ENCODE measurements at regions not wholly inside any gene's neighbourhood (a gene's known extent, or its start where the extent isn't known, plus 50 kb on each side); places are given as distances from the start of the nearest gene placed in this dataset.

DNA sequence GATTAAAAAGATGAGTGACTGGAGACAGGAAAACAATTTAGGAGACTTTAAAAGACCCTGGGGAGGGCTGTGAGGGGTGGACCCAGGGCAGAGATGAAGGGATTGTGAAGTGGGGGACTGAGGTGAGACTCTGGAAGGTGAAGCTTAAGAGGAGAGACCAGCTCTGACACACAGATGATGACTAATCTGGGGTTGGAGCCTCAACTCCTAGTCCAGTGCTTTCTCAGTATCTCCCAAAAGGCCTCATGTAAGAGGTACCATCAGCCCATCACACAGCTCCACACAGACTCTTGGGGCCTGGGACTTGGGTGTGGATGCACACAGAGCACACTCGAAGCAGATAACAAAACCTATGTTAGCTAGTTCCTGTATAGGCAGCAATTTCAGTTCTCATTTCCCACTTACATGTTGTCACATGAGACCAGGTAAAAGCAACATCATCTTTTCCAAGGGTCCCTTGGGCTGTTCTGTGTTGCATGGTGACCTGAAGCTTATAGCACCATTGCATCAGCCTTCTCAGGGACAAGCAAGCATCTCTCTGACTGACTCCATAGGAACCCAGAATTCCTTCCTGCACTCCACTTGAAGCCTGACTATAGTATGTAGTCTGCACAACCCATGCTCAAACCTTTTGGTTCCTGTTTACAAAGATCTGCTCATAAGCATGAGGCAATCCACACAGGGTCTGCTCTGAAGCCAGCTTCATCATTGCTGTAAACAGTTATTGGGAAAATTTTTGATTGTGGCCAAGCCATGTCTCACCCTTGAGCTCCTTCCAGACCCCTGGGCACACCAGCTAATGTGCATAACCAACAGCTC, 88.6 kb upstream of the MYCBP2 start:
- TF ChIP-seq, protein P1, sequence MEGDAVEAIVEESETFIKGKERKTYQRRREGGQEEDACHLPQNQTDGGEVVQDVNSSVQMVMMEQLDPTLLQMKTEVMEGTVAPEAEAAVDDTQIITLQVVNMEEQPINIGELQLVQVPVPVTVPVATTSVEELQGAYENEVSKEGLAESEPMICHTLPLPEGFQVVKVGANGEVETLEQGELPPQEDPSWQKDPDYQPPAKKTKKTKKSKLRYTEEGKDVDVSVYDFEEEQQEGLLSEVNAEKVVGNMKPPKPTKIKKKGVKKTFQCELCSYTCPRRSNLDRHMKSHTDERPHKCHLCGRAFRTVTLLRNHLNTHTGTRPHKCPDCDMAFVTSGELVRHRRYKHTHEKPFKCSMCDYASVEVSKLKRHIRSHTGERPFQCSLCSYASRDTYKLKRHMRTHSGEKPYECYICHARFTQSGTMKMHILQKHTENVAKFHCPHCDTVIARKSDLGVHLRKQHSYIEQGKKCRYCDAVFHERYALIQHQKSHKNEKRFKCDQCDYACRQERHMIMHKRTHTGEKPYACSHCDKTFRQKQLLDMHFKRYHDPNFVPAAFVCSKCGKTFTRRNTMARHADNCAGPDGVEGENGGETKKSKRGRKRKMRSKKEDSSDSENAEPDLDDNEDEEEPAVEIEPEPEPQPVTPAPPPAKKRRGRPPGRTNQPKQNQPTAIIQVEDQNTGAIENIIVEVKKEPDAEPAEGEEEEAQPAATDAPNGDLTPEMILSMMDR (conservative IDR thresholded peaks at IDR 0.05) = no peak
- TF ChIP-seq ZFX (IDR thresholded peaks at IDR 0.05) = no peak

All from C4-2B (cell line).